ENCODE measurements at regions not wholly inside any gene's neighbourhood (a gene's known extent, or its start where the extent isn't known, plus 50 kb on each side); places are given as distances from the start of the nearest gene placed in this dataset.

DNA sequence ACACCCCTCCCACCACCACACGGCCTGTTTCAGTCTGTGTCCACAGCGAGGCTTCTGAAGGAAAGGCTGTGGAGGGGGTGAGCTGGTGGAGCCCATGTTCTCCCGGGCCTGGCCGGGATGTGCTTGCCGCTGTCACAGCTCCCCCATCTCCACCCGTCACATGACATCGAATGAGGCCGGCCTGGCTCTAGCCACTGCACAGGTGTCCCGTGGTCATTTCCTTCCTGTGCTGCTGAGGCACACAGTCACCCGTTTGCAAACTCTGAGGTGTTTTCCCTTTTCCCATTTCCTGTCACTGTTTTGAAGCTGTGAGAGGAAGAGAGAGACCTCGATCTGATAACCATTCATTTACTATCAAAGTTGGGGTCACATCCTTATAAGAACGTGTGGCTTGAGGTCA, 55.7 kb upstream of the CLDN5 start:
- TF ChIP-seq, protein P1, sequence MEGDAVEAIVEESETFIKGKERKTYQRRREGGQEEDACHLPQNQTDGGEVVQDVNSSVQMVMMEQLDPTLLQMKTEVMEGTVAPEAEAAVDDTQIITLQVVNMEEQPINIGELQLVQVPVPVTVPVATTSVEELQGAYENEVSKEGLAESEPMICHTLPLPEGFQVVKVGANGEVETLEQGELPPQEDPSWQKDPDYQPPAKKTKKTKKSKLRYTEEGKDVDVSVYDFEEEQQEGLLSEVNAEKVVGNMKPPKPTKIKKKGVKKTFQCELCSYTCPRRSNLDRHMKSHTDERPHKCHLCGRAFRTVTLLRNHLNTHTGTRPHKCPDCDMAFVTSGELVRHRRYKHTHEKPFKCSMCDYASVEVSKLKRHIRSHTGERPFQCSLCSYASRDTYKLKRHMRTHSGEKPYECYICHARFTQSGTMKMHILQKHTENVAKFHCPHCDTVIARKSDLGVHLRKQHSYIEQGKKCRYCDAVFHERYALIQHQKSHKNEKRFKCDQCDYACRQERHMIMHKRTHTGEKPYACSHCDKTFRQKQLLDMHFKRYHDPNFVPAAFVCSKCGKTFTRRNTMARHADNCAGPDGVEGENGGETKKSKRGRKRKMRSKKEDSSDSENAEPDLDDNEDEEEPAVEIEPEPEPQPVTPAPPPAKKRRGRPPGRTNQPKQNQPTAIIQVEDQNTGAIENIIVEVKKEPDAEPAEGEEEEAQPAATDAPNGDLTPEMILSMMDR (IDR thresholded peaks at IDR 0.05), result no peak
- Histone ChIP-seq H3K27me3 (no peaks in the 10 kb centered on the region), H3K4me1 (peaks cover 0 to 10% of the 10 kb centered on the region in 2 donors), H3K27ac (peak overlapping the region in 1 of 2 donors; percentile 39), H3K9me3 (no peaks in the 10 kb centered on the region), H3K4me3 (no peak overlapping the region), H3K36me3 (no peaks in the 10 kb centered on the region)
- DNase-seq (ENCODE audit: low spot score), result no peak

DNA sequence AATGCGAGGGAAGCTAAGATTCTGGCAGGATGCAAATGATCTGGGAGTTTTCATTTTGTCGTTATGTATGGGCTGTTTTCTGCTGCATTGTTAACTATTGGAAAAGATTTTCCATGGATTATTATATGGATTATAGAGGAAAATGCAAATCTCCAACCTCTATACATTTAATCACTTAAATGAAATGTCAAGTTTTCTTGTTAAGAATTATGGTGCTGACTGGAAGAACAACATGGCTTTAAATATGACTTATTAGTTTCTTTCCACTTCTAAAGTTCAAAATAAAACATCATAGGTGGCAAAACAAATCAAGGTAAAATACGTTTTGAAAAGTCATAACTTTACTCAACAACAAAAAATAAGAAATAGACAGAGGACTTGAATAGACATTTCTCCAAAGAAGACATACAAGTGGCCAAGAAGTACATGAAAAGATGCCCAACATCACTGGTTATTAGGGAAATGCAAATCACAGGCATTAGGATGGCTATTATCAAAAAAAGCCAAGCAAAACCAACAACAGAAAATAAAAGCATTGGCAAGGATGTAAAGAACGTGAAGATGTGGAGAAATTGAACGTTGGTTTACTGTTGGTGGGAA, 56.2 kb upstream of the CLDN5 start:
- no peak for DNase-seq (ENCODE audit: low spot score)
- Histone ChIP-seq H3K4me3 (no peak overlapping the region), H3K27ac (no peak overlapping the region), H3K27me3 (no peaks in the 10 kb centered on the region), H3K4me1 (peaks cover 0 to 10% of the 10 kb centered on the region in 2 donors), H3K9me3 (no peaks in the 10 kb centered on the region), H3K36me3 (no peaks in the 10 kb centered on the region)
- TF ChIP-seq, protein P1 (IDR thresholded peaks at IDR 0.05), result no peak

DNA sequence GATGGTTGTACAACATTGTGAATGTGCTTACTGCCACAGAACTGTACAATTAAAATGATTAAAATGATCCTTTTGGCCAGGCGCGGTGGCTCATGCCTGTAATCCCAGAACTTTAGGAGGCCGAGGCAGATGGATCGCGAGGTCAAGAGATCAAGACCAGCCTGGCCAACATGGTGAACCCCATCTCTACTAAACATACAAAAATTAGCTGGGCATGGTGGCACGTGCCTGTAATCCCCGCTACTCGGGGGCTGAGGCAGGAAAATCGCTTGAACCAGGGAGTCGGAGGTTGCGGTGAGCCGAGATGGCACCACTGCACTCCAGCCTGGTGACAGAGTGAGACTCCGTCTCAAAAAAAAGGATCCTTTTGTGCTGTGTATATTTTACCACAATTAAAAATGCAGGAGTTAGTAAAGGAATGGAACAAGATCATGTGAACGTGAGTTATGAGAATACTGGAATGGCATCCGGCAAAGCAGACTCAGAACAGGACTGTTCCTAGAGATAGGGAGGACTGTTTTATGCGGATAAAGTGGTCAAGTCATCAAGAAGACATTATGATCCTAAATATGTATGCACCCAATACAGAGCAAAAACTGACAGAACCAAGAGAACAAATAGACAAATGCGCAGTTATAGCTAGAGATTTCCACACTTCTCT, 58.0 kb upstream of the CLDN5 start:
- Histone ChIP-seq H3K27me3 (no peaks in the 10 kb centered on the region), H3K4me3 (no peak overlapping the region), H3K27ac (no peak overlapping the region), H3K36me3 (no peaks in the 10 kb centered on the region), H3K9me3 (no peaks in the 10 kb centered on the region), H3K4me1 (peaks cover 0 to 10% of the 10 kb centered on the region in 2 donors)
- no peak for DNase-seq (ENCODE audit: low spot score)
- TF ChIP-seq, protein P1 (IDR thresholded peaks at IDR 0.05), result no peak

DNA sequence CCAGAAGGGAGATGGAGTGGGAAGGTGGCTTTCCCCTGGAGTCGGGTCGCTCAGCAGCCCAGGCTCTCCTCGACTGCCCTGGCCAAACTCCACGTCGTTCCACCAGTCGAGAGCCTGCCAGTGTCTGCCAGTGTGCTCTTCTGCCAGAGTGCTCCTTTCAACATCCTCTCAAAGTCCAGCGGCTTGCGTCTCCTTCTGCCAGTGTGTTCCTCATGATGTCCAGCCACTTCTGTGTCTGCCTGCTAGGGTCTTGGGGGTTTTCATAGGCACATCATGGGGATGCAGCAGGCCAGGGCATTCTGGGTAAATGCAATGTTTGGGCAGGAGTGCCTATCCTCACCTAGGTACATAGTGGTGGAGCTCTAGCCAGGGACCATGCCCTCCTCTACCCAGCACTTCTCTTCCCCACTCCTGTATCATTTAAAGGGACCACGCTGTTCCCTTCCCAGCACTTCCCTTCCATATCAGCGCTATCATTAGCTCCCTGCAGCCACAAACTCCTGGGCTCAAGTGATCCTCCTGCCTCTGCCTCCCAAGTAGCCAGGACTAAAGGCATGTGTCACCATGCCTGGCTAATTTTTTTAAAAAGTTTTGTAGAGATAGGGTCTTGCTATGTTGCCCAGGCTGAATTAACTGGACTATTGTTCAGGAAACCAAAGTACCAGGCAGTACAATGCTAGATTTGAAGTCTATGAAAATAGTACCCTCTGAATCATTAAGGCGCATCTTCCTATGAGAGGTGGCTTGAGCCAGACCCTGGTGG, 62.9 kb upstream of the CLDN5 start:
- no peaks in the 10 kb centered on the region for H3K9me3 ChIP-seq
- H3K27me3 ChIP-seq, result no peaks in the 10 kb centered on the region
- H3K27ac ChIP-seq, result no peak overlapping the region
- no peak for DNase-seq (ENCODE audit: low spot score)
- TF ChIP-seq, protein P1 (IDR thresholded peaks at IDR 0.05), result no peak
- H3K36me3 ChIP-seq, result no peaks in the 10 kb centered on the region
- H3K4me3 ChIP-seq, result no peak overlapping the region
- no peaks in the 10 kb centered on the region for H3K4me1 ChIP-seq

DNA sequence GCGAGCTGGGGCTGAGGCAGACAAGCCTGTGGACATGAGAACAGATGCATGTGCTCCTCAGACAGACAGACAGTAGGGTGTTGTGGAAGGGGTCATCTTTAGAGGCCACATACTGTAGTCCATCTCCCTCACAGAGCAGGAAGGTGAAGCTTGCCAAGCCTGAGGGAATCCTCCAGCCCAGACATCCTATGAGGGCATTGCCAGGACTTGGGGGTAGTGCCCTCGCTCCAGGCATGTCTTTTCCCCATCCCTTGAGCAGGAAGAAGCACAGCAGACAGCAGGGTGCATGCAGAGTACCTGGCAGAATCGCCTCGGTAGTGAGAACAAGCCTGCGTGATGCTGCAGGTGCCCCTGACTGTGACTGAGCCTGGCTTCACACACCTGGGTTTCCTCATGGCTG, 66.5 kb upstream of the CLDN5 start:
- H3K4me1 ChIP-seq, result no peaks in the 10 kb centered on the region
- no peak overlapping the region for H3K27ac ChIP-seq
- no peak overlapping the region for H3K4me3 ChIP-seq
- TF ChIP-seq, protein P1 (IDR thresholded peaks at IDR 0.05), result no peak
- no peaks in the 10 kb centered on the region for H3K9me3 ChIP-seq
- H3K27me3 ChIP-seq, result no peaks in the 10 kb centered on the region
- no peaks in the 10 kb centered on the region for H3K36me3 ChIP-seq
- DNase-seq (ENCODE audit: low spot score), result no peak
